SK-N-SH treated with all-trans-retinoic acid at 6 μM for 48 hours (cell line): ENCODE measurements at regions not wholly inside any gene's neighbourhood (a gene's known extent, or its start where the extent isn't known, plus 50 kb on each side); places are given as distances from the start of the nearest gene placed in this dataset.

Experiments
- ATAC-seq: fragments of 200-7000 bp; cut with Tn5 transposase; 3 replicates; pipeline ENCODE4 v1.9.1; 2020; ENCODE audit warnings: mild to moderate bottlenecking, moderate library complexity
- ARNTL ChIP-seq: fragments of 450-650 bp; formaldehyde crosslinking; IDR thresholded peaks from 2 replicates; pipeline ENCODE4 v1.5.0; 2020; ENCODE audit warnings: low read depth, mild to moderate bottlenecking, moderate library complexity, borderline replicate concordance
- BACH2 ChIP-seq: fragments of 250-450 bp; sonication (Bioruptor Pico); IDR thresholded peaks from 2 replicates; pipeline ENCODE4 v1.9.0; 2021; ENCODE audit warnings: mild to moderate bottlenecking, borderline replicate concordance
- CSDC2 ChIP-seq: fragments of 250-450 bp; sonication (Bioruptor Pico); IDR thresholded peaks from 2 replicates; pipeline ENCODE4 v1.5.0; 2020; ENCODE audit warnings: mild to moderate bottlenecking, moderate library complexity
- CSRNP3 ChIP-seq: fragments of 250-450 bp; sonication (Bioruptor Pico); IDR thresholded peaks from 2 replicates; pipeline ENCODE4 v1.5.1; 2021; ENCODE audit warnings: mild to moderate bottlenecking, moderate library complexity
- ESRRG ChIP-seq: fragments of 250-450 bp; sonication (Bioruptor Pico); IDR thresholded peaks from 2 replicates; pipeline ENCODE4 v1.6.1; 2021; ENCODE audit warnings: mild to moderate bottlenecking
- GLIS3 ChIP-seq: fragments of 250-450 bp; sonication (Bioruptor Pico); IDR thresholded peaks from 2 replicates; pipeline ENCODE4 v1.5.0; 2020; ENCODE audit warnings: mild to moderate bottlenecking, moderate library complexity
- OSR1 ChIP-seq: fragments of 250-450 bp; sonication (Bioruptor Pico); IDR thresholded peaks from 2 replicates; pipeline ENCODE4 v1.8.0; 2022; ENCODE audit warnings: moderate library complexity, mild to moderate bottlenecking, inconsistent platforms
- PATZ1 ChIP-seq: fragments of 250-450 bp; sonication (Bioruptor Pico); IDR thresholded peaks from 2 replicates; pipeline ENCODE4 v1.8.0; 2020; ENCODE audit warnings: mild to moderate bottlenecking, moderate library complexity, borderline replicate concordance
- RARB ChIP-seq: fragments of 250-450 bp; sonication (Bioruptor Pico); IDR thresholded peaks from 2 replicates; pipeline ENCODE4 v1.8.0; 2021; ENCODE audit warnings: mild to moderate bottlenecking, moderate library complexity
- SNAI2 ChIP-seq: fragments of 250-450 bp; sonication (Bioruptor Pico); IDR thresholded peaks from 2 replicates; pipeline ENCODE4 v1.5.0; 2020; ENCODE audit warnings: mild to moderate bottlenecking, moderate library complexity
- TCF4 ChIP-seq: fragments of 250-450 bp; sonication (Bioruptor Pico); IDR thresholded peaks from 2 replicates; pipeline ENCODE4 v1.8.0; 2021; ENCODE audit warnings: mild to moderate bottlenecking, moderate library complexity, borderline replicate concordance
- TOX ChIP-seq: fragments of 250-450 bp; sonication (Bioruptor Pico); IDR thresholded peaks from 2 replicates; pipeline ENCODE4 v1.8.0; 2021; ENCODE audit warnings: mild to moderate bottlenecking, moderate library complexity, borderline replicate concordance
- TSHZ2 ChIP-seq: fragments of 250-450 bp; sonication (Bioruptor Pico); IDR thresholded peaks from 2 replicates; pipeline ENCODE4 v1.5.0; 2020; ENCODE audit warnings: mild to moderate bottlenecking, moderate library complexity
- ZC3H10 ChIP-seq: fragments of 250-450 bp; sonication (Bioruptor Pico); IDR thresholded peaks from 2 replicates; pipeline ENCODE4 v1.5.1; 2021; ENCODE audit warnings: mild to moderate bottlenecking, moderate library complexity
- ZFP3 ChIP-seq: fragments of 250-450 bp; sonication (Bioruptor Pico); IDR thresholded peaks from 2 replicates; pipeline ENCODE4 v1.5.0; 2020; ENCODE audit warnings: mild to moderate bottlenecking, moderate library complexity
- ZFP30 ChIP-seq: fragments of 450-650 bp; formaldehyde crosslinking; IDR thresholded peaks from 2 replicates; pipeline ENCODE4 v1.5.0; 2022; ENCODE audit warnings: mild to moderate bottlenecking, moderate library complexity
- ZNF565 ChIP-seq: fragments of 450-650 bp; formaldehyde crosslinking; conservative IDR thresholded peaks from 2 replicates; pipeline ENCODE4 v1.5.0; 2020; ENCODE audit warnings: low read depth, mild to moderate bottlenecking, moderate library complexity
- ZNF70 ChIP-seq: fragments of 450-650 bp; formaldehyde crosslinking; IDR thresholded peaks from 2 replicates; pipeline ENCODE4 v1.5.0; 2020; ENCODE audit warnings: mild to moderate bottlenecking, moderate library complexity
- ZNF8 ChIP-seq: fragments of 450-650 bp; formaldehyde crosslinking; IDR thresholded peaks from 2 replicates; pipeline ENCODE4 v1.5.0; 2020; ENCODE audit warnings: mild to moderate bottlenecking, moderate library complexity
- TF ChIP-seq, protein P1 (sequence below): fragments of 250-450 bp; sonication (Bioruptor Pico); IDR thresholded peaks from 2 replicates; pipeline ENCODE4 v1.5.1; 2020; ENCODE audit warnings: low read depth, mild to moderate bottlenecking, moderate library complexity
- TF ChIP-seq, protein P2 (sequence below): fragments of 250-450 bp; sonication (Bioruptor Pico); IDR thresholded peaks from 2 replicates; pipeline ENCODE4 v1.8.0; 2021; ENCODE audit warnings: low read depth, mild to moderate bottlenecking, moderate library complexity, borderline replicate concordance

DNA sequence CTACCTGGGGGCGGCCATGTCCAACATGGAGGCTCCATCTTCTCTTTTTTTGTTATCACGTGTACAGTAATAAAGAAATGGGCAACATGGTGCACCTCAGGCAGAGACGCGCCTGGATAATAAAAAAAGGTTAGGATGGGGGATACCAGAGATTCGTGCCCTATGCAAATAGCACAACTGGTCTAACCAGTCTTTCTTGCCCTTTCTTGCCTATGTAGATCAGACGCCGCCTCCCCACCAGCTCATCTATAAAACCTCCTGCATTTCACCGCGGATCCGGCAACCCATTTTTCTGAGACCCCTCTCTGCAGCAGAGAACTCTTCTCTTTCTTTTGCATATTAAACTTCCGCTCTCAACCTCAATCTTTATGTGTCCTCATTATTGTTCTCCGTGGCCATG, 68.7 kb downstream of the MYL12B start:
- no peak for TF ChIP-seq TCF4 (CRISPR knock-in tag)
- no peak for TF ChIP-seq OSR1 (CRISPR knock-in tag)
- TF ChIP-seq BACH2 = no peak
- TF ChIP-seq, protein P1, sequence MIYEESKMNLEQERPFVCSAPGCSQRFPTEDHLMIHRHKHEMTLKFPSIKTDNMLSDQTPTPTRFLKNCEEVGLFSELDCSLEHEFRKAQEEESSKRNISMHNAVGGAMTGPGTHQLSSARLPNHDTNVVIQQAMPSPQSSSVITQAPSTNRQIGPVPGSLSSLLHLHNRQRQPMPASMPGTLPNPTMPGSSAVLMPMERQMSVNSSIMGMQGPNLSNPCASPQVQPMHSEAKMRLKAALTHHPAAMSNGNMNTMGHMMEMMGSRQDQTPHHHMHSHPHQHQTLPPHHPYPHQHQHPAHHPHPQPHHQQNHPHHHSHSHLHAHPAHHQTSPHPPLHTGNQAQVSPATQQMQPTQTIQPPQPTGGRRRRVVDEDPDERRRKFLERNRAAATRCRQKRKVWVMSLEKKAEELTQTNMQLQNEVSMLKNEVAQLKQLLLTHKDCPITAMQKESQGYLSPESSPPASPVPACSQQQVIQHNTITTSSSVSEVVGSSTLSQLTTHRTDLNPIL (CRISPR knock-in tag) = no peak
- TF ChIP-seq TOX (CRISPR knock-in tag) = no peak
- no peak for TF ChIP-seq SNAI2 (CRISPR knock-in tag)
- TF ChIP-seq ZFP30 (CRISPR knock-in tag) = no peak
- no peak for TF ChIP-seq RARB (CRISPR knock-in tag)
- TF ChIP-seq ESRRG (CRISPR knock-in tag) = no peak
- TF ChIP-seq, protein P2, sequence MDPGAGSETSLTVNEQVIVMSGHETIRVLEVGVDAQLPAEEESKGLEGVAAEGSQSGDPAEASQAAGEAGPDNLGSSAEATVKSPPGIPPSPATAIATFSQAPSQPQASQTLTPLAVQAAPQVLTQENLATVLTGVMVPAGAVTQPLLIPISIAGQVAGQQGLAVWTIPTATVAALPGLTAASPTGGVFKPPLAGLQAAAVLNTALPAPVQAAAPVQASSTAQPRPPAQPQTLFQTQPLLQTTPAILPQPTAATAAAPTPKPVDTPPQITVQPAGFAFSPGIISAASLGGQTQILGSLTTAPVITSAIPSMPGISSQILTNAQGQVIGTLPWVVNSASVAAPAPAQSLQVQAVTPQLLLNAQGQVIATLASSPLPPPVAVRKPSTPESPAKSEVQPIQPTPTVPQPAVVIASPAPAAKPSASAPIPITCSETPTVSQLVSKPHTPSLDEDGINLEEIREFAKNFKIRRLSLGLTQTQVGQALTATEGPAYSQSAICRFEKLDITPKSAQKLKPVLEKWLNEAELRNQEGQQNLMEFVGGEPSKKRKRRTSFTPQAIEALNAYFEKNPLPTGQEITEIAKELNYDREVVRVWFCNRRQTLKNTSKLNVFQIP (CRISPR knock-in tag) = no peak

GRCh38 chr18:3332376-3332775, 70.4 kb downstream of the MYL12B start:
- TF ChIP-seq TSHZ2 (CRISPR knock-in tag) (no peak), TOX (CRISPR knock-in tag) (no peak), CSRNP3 (CRISPR knock-in tag) (no peak), BACH2 (no peak), ARNTL (CRISPR knock-in tag) (no peak), ZFP3 (no peak), TCF4 (CRISPR knock-in tag) (no peak), ZNF70 (CRISPR knock-in tag) (no peak), SNAI2 (CRISPR knock-in tag) (no peak), PATZ1 (CRISPR knock-in tag) (no peak), GLIS3 (CRISPR knock-in tag) (no peak), CSDC2 (CRISPR knock-in tag) (no peak), ZFP30 (CRISPR knock-in tag) (no peak), ZNF8 (no peak), ZC3H10 (no peak), ZNF565 (CRISPR knock-in tag) (no peak), RARB (CRISPR knock-in tag) (no peak)
- TF ChIP-seq, protein P2 (CRISPR knock-in tag) = no peak
- ATAC-seq = no peak

More for the DNA sequence above, 68.7 kb downstream of the MYL12B start:
- ATAC-seq = no peak
